ENCODE measurements at regions not wholly inside any gene's neighbourhood (a gene's known extent, or its start where the extent isn't known, plus 50 kb on each side); places are given as distances from the start of the nearest gene placed in this dataset.

GRCh38 chr17:77771145-77771544, 187.4 kb upstream of the TNRC6C start:
- H3K27me3 Mint-ChIP-seq, result peaks cover 31% of the 10 kb centered on the region
- no peak overlapping the region for H3K4me3 Mint-ChIP-seq
- no peaks in the 10 kb centered on the region for H3K36me3 Mint-ChIP-seq
- TF ChIP-seq CTCF (conservative IDR thresholded peaks at IDR 0.05), result no peak
- peak overlapping the region; percentile 46 for H3K27ac Mint-ChIP-seq
- peaks cover 12% of the 10 kb centered on the region for H3K4me1 Mint-ChIP-seq (ENCODE audit: unreplicated experiment)
- H3K9me3 Mint-ChIP-seq, result no peaks in the 10 kb centered on the region
- no peak for DNase-seq (ENCODE audit: extremely low spot score, unreplicated experiment)

- Mint-ChIP-seq H3K27ac (no peak overlapping the region), H3K4me1 (ENCODE audit: unreplicated experiment) (peaks cover 12% of the 10 kb centered on the region)
These were observed 186.9 kb upstream of the TNRC6C start for GRCh38 chr17:77771587-77771986.

GRCh38 chr17:77771998-77772397, 186.5 kb upstream of the TNRC6C start:
- Mint-ChIP-seq H3K9me3 (no peaks in the 10 kb centered on the region), H3K36me3 (no peaks in the 10 kb centered on the region), H3K4me1 (ENCODE audit: unreplicated experiment) (peaks cover 12% of the 10 kb centered on the region), H3K27me3 (peaks cover 31% of the 10 kb centered on the region), H3K4me3 (no peak overlapping the region), H3K27ac (no peak overlapping the region)
- no peak for DNase-seq (ENCODE audit: extremely low spot score, unreplicated experiment)
- no peak for TF ChIP-seq CTCF (conservative IDR thresholded peaks at IDR 0.05)

More at GRCh38 chr17:77771587-77771986, 186.9 kb upstream of the TNRC6C start:
- no peak for TF ChIP-seq CTCF (conservative IDR thresholded peaks at IDR 0.05)
- no peak overlapping the region for H3K4me3 Mint-ChIP-seq
- no peaks in the 10 kb centered on the region for H3K36me3 Mint-ChIP-seq
- no peak for DNase-seq (ENCODE audit: extremely low spot score, unreplicated experiment)
- H3K9me3 Mint-ChIP-seq, result no peaks in the 10 kb centered on the region
- peaks cover 31% of the 10 kb centered on the region for H3K27me3 Mint-ChIP-seq

- Mint-ChIP-seq H3K36me3 (no peaks in the 10 kb centered on the region), H3K9me3 (no peaks in the 10 kb centered on the region), H3K4me3 (no peak overlapping the region), H3K27me3 (peaks cover 27% of the 10 kb centered on the region), H3K4me1 (ENCODE audit: unreplicated experiment) (peaks cover 12% of the 10 kb centered on the region), H3K27ac (no peak overlapping the region)
- TF ChIP-seq CTCF (conservative IDR thresholded peaks at IDR 0.05), result peak; percentile 72
- no peak for DNase-seq (ENCODE audit: extremely low spot score, unreplicated experiment)
These were observed 186.0 kb upstream of the TNRC6C start for GRCh38 chr17:77772461-77772897.

GRCh38 chr17:77772899-77773358, 185.6 kb upstream of the TNRC6C start:
- DNase-seq (ENCODE audit: extremely low spot score, unreplicated experiment), result no peak
- H3K27me3 Mint-ChIP-seq, result peaks cover 25% of the 10 kb centered on the region
- peaks cover 12% of the 10 kb centered on the region for H3K4me1 Mint-ChIP-seq (ENCODE audit: unreplicated experiment)
- H3K36me3 Mint-ChIP-seq, result no peaks in the 10 kb centered on the region
- TF ChIP-seq CTCF (conservative IDR thresholded peaks at IDR 0.05), result no peak
- H3K27ac Mint-ChIP-seq, result peak overlapping the region; percentile 73
- no peak overlapping the region for H3K4me3 Mint-ChIP-seq
- H3K9me3 Mint-ChIP-seq, result no peaks in the 10 kb centered on the region

- Mint-ChIP-seq H3K9me3 (no peaks in the 10 kb centered on the region), H3K27ac (no peak overlapping the region), H3K36me3 (no peaks in the 10 kb centered on the region), H3K4me3 (no peak overlapping the region), H3K27me3 (peaks cover 24% of the 10 kb centered on the region), H3K4me1 (ENCODE audit: unreplicated experiment) (peaks cover 12% of the 10 kb centered on the region)
- no peak for TF ChIP-seq CTCF (conservative IDR thresholded peaks at IDR 0.05)
- DNase-seq (ENCODE audit: extremely low spot score, unreplicated experiment), result no peak
These were observed 184.3 kb upstream of the TNRC6C start for GRCh38 chr17:77774182-77774581.
